Heart left ventricle (tissue), 13 donors: ENCODE measurements at regions not wholly inside any gene's neighbourhood (a gene's known extent, or its start where the extent isn't known, plus 50 kb on each side); places are given as distances from the start of the nearest gene placed in this dataset.

Experiments used
- CTCF ChIP-seq, 12 donors: fragments of 200-600 bp; sonication (generic) in 4 of 12; IDR thresholded peaks; one replicate each; pipeline versions ENCODE4 v1.5.0 to v1.8.0; 2018 to 2022; ENCODE audit warnings: antibody characterized with exemption in 12 of 12, mild to moderate bottlenecking in 5 of 12
- POLR2A ChIP-seq, 2 donors: fragments of 450-650 bp; IDR thresholded peaks; one replicate each; pipeline ENCODE4 v1.6.1; 2017; ENCODE audit warnings: antibody characterized with exemption in 2 of 2, mild to moderate bottlenecking in 2 of 2, moderate library complexity in 2 of 2
- donor health status: ischemic (EF 13 %, LVEDD 7.1; RV severe dilation, severe dysfunction).
- donor health status: DM: no; HTN: yes; CAD: no.
- donor health status: DM: no; HTN: no; CAD: no.
- donor health status: ischemic (EF 25% LVEDD 6.9; RV normal size, moderate dysfunction).
- donor health status: ischemic (EF 25% LVEDD 5.7; RV mildly dilated, moderate dysfunction).
- donor health status: ischemic (EF 35%, LVEDD 5.7; RV mildly dilated, moderate dysfunction).
- donor health status: nonischemic (EF 11% LVEDD 7.7; RV severe dilation, severe dysfunction).
- donor health status: DM: yes; HTN: yes; CAD: no.
- donor health status: PGD.
- donor health status: ischemic (EF 29% LVEDD 5.4; RV normal size, mild dysfunction).
- donor health status: nonischemic (EF 23%, LVEDD 6.1; RV moderate dilation, normal function).

GRCh38 chr2:125701070-125701469 lies 954.9 kb upstream of the GYPC start:
- no peak for TF ChIP-seq CTCF (IDR thresholded peaks at IDR 0.05)
- TF ChIP-seq POLR2A (IDR thresholded peaks at IDR 0.05), result no peak
